HG02798 (cell line): ENCODE measurements at regions not wholly inside any gene's neighbourhood (a gene's known extent, or its start where the extent isn't known, plus 50 kb on each side); places are given as distances from the start of the nearest gene placed in this dataset.

Experiments
- ATAC-seq: cut with Tn5 transposase; IDR thresholded peaks from one replicate; pipeline ENCODE4 v1.9.1; 2021; ENCODE audit warnings: mild to moderate bottlenecking; ENCODE audit not compliant: unreplicated experiment, poor library complexity

- ATAC-seq = no peak
Measured at GRCh38 chr4:156038772-156039171, 85.1 kb upstream of the CTSO start.

DNA sequence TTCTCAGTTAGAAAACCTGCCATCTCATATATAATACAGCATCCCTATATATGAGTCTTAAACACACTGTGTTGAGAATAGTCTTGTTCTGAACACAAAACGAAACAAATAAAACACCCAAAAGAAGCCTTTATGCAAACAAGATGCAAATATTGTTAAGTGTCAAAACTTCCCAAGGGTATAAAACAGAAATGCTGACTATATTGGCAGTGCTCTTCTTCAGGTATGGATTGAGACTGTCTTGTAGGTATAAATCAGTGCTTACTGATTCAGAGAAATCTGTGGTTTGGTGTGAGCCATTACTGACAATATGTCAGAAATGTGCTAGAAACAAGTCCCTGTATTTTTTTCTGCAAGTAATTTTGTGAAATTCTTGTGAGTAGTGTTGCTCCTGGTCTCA, 82.8 kb upstream of the CTSO start:
- peak; percentile 58 for ATAC-seq

GRCh38 chr4:156029691-156030090, 76.0 kb upstream of the CTSO start:
- ATAC-seq = peak; percentile 53

GRCh38 chr4:156021298-156021697, 67.6 kb upstream of the CTSO start:
- ATAC-seq = no peak

GRCh38 chr4:156019246-156019645, 65.6 kb upstream of the CTSO start:
- no peak for ATAC-seq

- ATAC-seq = no peak
Measured at GRCh38 chr4:156018383-156018782, 64.7 kb upstream of the CTSO start.

GRCh38 chr4:156015781-156016180, 62.1 kb upstream of the CTSO start:
- no peak for ATAC-seq

- ATAC-seq = no peak
Measured at GRCh38 chr4:156006192-156006591, 52.5 kb upstream of the CTSO start.
